ENCODE measurements at regions not wholly inside any gene's neighbourhood (a gene's known extent, or its start where the extent isn't known, plus 50 kb on each side); places are given as distances from the start of the nearest gene placed in this dataset.

GRCh38 chr2:16862471-16862870 is 196.8 kb upstream of the CYRIA start:
- Histone ChIP-seq H4K20me1 (ENCODE audit: low read depth) (no peaks in the 10 kb centered on the region), H3K4me3 (no peak overlapping the region), H3K4me1 (no peaks in the 10 kb centered on the region), H3F3A (ENCODE audit: low read depth) (no peaks in the 10 kb centered on the region), H3K27me3 (no peaks in the 10 kb centered on the region), H3K27ac (no peak overlapping the region), H3K9ac (no peak overlapping the region), H3K79me2 (ENCODE audit: low read depth) (no peaks in the 10 kb centered on the region), H3K36me3 (no peaks in the 10 kb centered on the region), H3K9me3 (ENCODE audit: low read depth) (no peaks in the 10 kb centered on the region), H3K4me2 (no peak overlapping the region), H2AFZ (replicated peaks) (no peak overlapping the region)
- Mint-ChIP-seq H3K4me3 (no peak overlapping the region), H3K9me3 (peaks cover 12% of the 10 kb centered on the region), H3K27ac (no peak overlapping the region), H3K4me1 (peaks cover 3% of the 10 kb centered on the region), H3K27me3 (ENCODE audit: insufficient read depth, low read depth) (no peaks in the 10 kb centered on the region), H3K36me3 (no peaks in the 10 kb centered on the region)
- no peak for TF ChIP-seq CTCF (IDR thresholded peaks at IDR 0.05)
- TF ChIP-seq EZH2 (IDR thresholded peaks at IDR 0.05): no peak
- TF ChIP-seq EZH2phosphoT487 (IDR thresholded peaks at IDR 0.05): no peak
- DNase-seq (ENCODE audit: low spot score): no peak

GRCh38 chr2:16861530-16861929 is 195.9 kb upstream of the CYRIA start:
- Mint-ChIP-seq H3K4me1 (peaks cover 3% of the 10 kb centered on the region), H3K36me3 (no peaks in the 10 kb centered on the region), H3K27ac (no peak overlapping the region), H3K9me3 (peaks cover 12% of the 10 kb centered on the region), H3K27me3 (ENCODE audit: insufficient read depth, low read depth) (no peaks in the 10 kb centered on the region), H3K4me3 (no peak overlapping the region)
- H3K36me3 ChIP-seq: no peaks in the 10 kb centered on the region
- DNase-seq (ENCODE audit: low spot score): no peak
- H3K4me3 ChIP-seq: no peak overlapping the region
- no peak overlapping the region for H3K27ac ChIP-seq
- H3F3A ChIP-seq (ENCODE audit: low read depth): no peaks in the 10 kb centered on the region
- no peaks in the 10 kb centered on the region for H3K9me3 ChIP-seq (ENCODE audit: low read depth)
- no peak overlapping the region for H3K4me2 ChIP-seq
- no peak for TF ChIP-seq EZH2 (IDR thresholded peaks at IDR 0.05)
- TF ChIP-seq CTCF (IDR thresholded peaks at IDR 0.05): no peak
- no peak for TF ChIP-seq EZH2phosphoT487 (IDR thresholded peaks at IDR 0.05)
- no peak overlapping the region for H2AFZ ChIP-seq (replicated peaks)
- H4K20me1 ChIP-seq (ENCODE audit: low read depth): no peaks in the 10 kb centered on the region
- H3K79me2 ChIP-seq (ENCODE audit: low read depth): no peaks in the 10 kb centered on the region
- no peak overlapping the region for H3K9ac ChIP-seq
- no peaks in the 10 kb centered on the region for H3K27me3 ChIP-seq
- no peaks in the 10 kb centered on the region for H3K4me1 ChIP-seq

GRCh38 chr2:16861111-16861510 is 195.5 kb upstream of the CYRIA start:
- Histone ChIP-seq H4K20me1 (ENCODE audit: low read depth) (no peaks in the 10 kb centered on the region), H3K9ac (no peak overlapping the region), H3K9me3 (ENCODE audit: low read depth) (no peaks in the 10 kb centered on the region), H3K27ac (no peak overlapping the region), H3K4me2 (no peak overlapping the region), H3K36me3 (no peaks in the 10 kb centered on the region), H3K4me1 (no peaks in the 10 kb centered on the region), H2AFZ (replicated peaks) (no peak overlapping the region), H3K27me3 (no peaks in the 10 kb centered on the region), H3K79me2 (ENCODE audit: low read depth) (no peaks in the 10 kb centered on the region), H3F3A (ENCODE audit: low read depth) (no peaks in the 10 kb centered on the region), H3K4me3 (no peak overlapping the region)
- Mint-ChIP-seq H3K36me3 (no peaks in the 10 kb centered on the region), H3K9me3 (peaks cover 12% of the 10 kb centered on the region), H3K4me1 (peaks cover 3% of the 10 kb centered on the region), H3K4me3 (no peak overlapping the region), H3K27me3 (ENCODE audit: insufficient read depth, low read depth) (no peaks in the 10 kb centered on the region), H3K27ac (no peak overlapping the region)
- DNase-seq (ENCODE audit: low spot score): no peak
- TF ChIP-seq EZH2 (IDR thresholded peaks at IDR 0.05): no peak
- TF ChIP-seq EZH2phosphoT487 (IDR thresholded peaks at IDR 0.05): no peak
- no peak for TF ChIP-seq CTCF (IDR thresholded peaks at IDR 0.05)

- no peaks in the 10 kb centered on the region for H3K4me1 ChIP-seq
- no peak for DNase-seq (ENCODE audit: low spot score)
- H2AFZ ChIP-seq (replicated peaks): no peak overlapping the region
- TF ChIP-seq EZH2phosphoT487 (IDR thresholded peaks at IDR 0.05) (no peak), CTCF (IDR thresholded peaks at IDR 0.05) (no peak), EZH2 (IDR thresholded peaks at IDR 0.05) (no peak)
- no peak overlapping the region for H3K27ac Mint-ChIP-seq
- no peaks in the 10 kb centered on the region for H3K9me3 ChIP-seq (ENCODE audit: low read depth)
- H3K27ac ChIP-seq: no peak overlapping the region
- H3K4me3 Mint-ChIP-seq: no peak overlapping the region
- no peaks in the 10 kb centered on the region for H3F3A ChIP-seq (ENCODE audit: low read depth)
- H3K9me3 Mint-ChIP-seq: peaks cover 12% of the 10 kb centered on the region
- no peak overlapping the region for H3K4me3 ChIP-seq
- no peaks in the 10 kb centered on the region for H3K36me3 ChIP-seq
- H3K4me2 ChIP-seq: no peak overlapping the region
- H4K20me1 ChIP-seq (ENCODE audit: low read depth): no peaks in the 10 kb centered on the region
- no peaks in the 10 kb centered on the region for H3K27me3 ChIP-seq
- no peaks in the 10 kb centered on the region for H3K27me3 Mint-ChIP-seq (ENCODE audit: insufficient read depth, low read depth)
- no peak overlapping the region for H3K9ac ChIP-seq
- H3K36me3 Mint-ChIP-seq: no peaks in the 10 kb centered on the region
- H3K79me2 ChIP-seq (ENCODE audit: low read depth): no peaks in the 10 kb centered on the region
- H3K4me1 Mint-ChIP-seq: peaks cover 3% of the 10 kb centered on the region
Observed at GRCh38 chr2:16860627-16861026, 195.0 kb upstream of the CYRIA start.

Data from neural progenitor cell (in vitro differentiated cells).